HK-2 (cell line): ENCODE measurements at regions not wholly inside any gene's neighbourhood (a gene's known extent, or its start where the extent isn't known, plus 50 kb on each side); places are given as distances from the start of the nearest gene placed in this dataset.
A peak's percentile ranks its signal among the peaks of the same experiment; 100 is the strongest.
"Not testable (repeated sequence)": the region's sequence is repeated elsewhere in the genome, so short reads cannot be mapped to it uniquely, and the experiment has no call there.

ENCODE experiments used
- DNase-seq: peaks from one replicate; pipeline ENCODE4 v3.0.0-alpha.2; 2018; ENCODE audit not compliant: unreplicated experiment

DNA sequence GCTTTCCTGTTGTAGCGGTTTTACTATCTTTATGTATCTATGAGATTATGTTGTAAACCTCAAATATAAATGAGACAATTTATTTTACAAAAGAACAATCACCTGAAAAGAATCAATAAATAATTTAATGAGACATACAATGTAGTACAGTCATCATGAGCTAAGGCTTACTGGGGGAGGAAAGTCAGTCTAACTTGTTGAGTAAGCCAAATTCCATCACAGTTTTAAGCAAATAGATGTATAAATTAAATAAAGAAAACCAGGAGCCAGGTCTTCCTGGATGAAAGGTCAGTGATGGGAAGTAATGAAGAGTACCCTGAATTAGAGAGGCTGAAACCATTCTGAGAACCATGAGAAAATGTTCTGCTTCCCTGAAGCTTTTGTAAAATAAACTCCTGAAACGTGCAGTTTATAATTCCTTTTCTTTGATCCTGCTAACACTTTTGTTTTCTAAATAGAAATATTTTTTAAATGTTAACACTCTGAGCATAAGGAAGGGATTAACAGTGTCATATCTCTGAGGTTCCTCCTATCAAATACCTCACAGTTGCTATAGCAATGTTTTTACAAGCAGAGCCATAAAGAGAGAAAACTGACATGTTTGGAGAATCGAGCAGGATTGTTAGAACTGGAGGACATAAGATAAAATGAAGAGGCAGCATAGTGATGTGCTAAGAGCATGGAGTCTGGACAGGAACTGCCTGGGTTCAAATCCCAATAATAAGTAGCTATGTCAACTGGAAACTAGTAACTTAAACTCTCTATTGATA lies 444.9 kb upstream of the FOXG1 start:
- DNase-seq: no peak

- no peak for DNase-seq
These were observed 443.2 kb upstream of the FOXG1 start for GRCh38 chr14:28323366-28323765.

DNA sequence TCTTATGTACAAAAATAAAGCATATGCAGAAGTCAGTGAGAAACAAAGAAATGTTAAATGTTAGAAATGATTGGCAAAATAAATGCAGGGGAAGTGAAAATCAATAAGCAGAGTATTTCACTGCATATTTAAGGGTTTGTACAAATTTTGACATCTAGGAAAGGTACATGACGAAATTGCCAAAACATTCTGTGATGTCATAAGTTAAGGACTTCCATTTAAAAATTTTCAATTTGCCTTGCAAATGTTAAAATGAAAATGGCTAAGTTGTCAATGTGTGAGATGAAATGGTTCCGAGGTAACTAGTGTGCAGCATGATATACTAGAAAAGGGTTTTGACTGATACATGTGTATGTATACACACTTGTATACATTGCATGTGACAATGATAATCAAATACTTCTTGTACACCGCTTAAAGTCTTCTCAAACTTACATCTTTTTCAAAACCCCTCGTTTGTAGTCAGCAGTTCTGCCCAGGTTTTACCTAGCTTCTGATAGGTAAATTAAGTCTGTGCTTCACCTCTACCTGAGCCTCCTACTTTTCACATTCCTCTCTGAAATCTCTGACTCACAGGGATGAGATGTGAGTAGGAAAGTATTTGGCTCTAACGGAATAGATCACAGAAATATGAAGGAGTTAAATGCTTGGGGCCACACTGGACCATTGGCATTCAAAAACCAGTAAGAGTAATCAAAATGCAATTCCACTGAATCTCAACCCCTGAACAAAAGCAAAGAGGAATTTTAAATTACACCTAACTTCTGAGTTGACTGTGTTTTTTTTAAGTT lies 442.4 kb upstream of the FOXG1 start:
- DNase-seq: no peak

GRCh38 chr14:28340816-28341215 lies 425.8 kb upstream of the FOXG1 start:
- DNase-seq: no peak

DNA sequence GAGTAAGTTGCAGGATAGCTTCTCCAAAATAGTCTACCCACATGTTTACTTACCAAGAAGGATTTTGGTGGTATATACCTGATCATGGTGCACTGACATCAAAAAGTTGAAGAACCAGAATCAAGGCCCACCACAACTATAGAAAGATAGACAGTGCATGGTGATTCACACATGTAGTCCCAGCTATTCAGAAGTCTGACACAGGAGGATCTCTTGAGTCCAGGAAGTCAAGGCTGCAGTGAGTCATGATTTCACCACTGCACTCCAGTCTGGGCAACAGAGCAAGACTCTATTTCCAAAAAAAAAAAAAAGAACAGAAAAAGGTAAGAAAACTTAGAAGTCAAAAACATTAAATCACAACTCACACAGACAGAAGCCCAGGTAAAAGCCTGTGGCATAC lies 422.2 kb upstream of the FOXG1 start:
- no peak for DNase-seq

DNA sequence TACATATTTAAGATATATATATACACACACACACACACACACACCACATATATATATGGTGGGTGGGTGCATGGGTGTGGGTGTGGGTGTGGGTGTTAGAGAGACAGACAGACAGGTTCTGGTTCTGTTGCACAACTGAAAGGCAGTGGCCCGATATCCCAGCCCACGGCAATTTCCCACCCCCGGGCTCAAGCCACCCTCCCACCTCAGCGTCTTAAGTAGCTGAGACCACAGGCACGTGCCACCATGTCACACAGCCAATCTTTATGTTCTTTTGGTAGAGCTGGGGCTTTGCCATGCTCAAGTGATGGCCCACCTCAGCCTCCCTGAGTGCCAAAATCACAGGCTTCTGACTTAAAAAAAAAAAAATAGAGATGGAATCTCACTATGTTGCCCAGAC lies 417.8 kb upstream of the FOXG1 start:
- no peak for DNase-seq

GRCh38 chr14:28356819-28357218 lies 409.8 kb upstream of the FOXG1 start:
- DNase-seq: no peak

DNA sequence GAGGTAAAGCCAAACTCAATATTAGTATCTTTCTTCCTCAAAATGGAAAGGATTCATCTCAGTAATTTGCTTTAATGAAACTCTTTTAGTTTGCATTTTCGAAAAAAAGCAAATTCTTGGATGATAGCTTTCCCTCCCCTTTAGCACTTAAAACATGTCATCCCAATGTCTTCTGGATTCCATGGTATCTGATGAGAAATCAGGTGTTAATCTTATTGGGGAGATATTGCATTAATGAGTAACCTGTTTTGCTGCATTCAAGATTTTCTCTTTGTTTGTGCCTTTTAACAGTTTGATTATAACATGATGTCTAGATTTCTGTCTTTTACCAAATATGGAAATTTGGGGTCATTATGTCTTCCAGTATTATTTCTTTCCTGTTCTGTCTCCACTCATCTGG lies 405.1 kb upstream of the FOXG1 start:
- DNase-seq: no peak

DNA sequence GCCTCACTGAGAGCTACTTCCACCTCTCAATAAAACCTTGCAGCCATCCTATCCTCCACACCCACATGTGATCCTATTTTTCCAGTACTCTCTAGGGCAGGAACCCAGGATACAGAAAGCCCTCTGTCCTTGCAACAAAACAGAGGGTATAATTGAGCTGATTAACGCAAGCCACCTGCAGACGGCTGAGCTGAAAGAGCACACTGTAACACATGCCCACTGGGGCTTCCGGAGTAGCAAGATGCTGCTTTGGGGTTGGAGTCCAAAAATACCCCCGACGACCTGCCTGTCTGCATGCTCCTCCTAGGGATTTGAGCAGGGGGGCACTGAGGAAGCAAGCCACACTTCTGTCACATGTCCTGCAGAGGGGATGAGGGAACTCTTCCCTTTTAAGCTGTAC lies 401.1 kb upstream of the FOXG1 start:
- DNase-seq: no peak

DNA sequence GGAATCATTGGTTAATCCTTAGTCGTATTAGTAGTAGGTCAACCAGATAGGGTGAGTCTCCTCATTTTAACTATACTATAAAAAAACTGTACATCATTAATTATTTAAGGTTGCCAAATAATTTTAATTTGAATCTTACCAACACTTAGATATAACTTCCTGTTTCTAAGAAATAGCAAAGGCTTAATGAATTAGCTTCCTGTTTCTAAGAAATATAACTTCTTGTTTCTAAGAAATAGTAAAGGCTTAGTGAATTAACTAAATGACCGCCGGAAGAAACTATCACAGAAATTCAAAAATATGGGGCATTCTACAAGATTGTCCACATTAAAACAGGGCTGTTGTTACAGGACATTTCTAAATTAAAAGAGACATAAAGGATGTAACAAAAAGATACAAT lies 392.9 kb upstream of the FOXG1 start:
- no peak for DNase-seq

DNA sequence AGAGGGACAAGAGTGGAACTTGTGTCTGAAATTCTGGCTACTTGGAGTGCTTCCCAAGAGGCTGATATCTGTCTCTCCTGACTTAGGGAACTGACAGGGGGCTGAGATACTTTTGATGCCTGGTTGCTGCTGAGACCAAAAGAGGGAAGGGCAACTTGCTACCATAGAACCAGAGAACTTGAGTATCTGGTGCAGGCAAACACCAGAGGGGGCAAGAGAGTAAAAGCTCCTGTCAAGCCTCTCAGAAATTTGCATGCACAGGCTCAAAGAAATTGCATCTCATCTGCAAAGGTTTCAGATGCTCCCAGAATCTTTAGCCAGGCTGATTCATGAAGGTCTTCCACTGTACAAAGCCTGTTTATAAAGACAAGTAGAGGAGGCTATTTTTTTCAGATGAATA lies 391.3 kb upstream of the FOXG1 start:
- peak; percentile 9 for DNase-seq

DNA sequence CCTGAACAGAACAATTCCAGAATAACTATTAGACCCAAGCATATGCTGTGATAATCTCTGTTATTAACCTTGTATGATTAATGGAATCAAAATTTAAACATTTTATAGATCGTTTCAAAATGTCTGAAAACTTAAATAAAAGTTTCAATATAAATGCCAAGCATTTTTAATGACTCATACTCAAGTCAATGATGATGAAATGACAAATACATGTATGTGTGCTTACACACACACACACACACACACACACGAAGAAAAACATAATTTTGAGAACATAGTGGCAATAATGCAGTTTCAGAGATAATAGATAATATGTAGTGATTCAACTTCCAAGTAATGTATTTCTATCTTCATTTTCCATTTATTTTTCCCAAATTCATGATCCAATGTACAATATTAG lies 384.9 kb upstream of the FOXG1 start:
- DNase-seq: no peak

GRCh38 chr14:28382444-28383190 lies 384.0 kb upstream of the FOXG1 start:
- no peak for DNase-seq

DNA sequence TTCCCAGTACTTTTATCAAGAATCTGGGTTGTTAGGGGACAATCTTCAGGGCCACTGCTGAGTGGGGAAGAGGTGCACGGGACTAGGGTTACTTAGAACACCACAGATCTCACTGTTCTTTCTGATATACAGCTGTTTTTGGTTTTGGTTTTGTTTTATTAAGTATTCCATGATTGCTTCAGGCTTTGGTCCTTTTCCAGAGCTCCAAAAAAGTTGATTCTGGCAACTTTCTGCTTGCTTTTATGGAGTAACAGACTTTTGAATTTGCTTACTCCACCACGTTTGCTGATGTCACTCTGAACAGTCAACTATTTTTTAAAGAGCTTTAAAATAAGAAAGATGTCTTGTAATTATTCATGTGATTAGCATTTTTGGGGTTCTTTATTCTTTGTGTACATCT lies 368.1 kb upstream of the FOXG1 start:
- no peak for DNase-seq

- not testable (repeated sequence) for DNase-seq
These were observed 364.9 kb upstream of the FOXG1 start for GRCh38 chr14:28401705-28402104.

DNA sequence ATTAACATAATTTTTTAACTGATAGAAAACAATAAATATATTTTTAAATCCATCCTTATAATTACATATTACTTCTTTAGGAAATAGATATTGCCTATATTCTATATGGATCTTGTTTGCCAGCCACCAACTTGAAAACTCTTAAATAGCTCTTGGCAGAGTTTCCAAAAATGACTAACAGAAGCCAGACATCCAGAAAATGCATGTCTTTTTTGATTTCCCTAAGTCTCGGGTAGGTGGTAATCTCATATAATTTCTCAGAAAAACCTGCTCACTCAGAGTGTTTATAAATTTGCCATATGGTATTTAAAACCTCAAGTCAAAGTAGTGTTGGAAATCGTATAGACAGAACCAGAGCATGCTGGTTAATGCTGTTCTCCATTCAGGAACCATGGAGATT lies 360.4 kb upstream of the FOXG1 start:
- no peak for DNase-seq

DNA sequence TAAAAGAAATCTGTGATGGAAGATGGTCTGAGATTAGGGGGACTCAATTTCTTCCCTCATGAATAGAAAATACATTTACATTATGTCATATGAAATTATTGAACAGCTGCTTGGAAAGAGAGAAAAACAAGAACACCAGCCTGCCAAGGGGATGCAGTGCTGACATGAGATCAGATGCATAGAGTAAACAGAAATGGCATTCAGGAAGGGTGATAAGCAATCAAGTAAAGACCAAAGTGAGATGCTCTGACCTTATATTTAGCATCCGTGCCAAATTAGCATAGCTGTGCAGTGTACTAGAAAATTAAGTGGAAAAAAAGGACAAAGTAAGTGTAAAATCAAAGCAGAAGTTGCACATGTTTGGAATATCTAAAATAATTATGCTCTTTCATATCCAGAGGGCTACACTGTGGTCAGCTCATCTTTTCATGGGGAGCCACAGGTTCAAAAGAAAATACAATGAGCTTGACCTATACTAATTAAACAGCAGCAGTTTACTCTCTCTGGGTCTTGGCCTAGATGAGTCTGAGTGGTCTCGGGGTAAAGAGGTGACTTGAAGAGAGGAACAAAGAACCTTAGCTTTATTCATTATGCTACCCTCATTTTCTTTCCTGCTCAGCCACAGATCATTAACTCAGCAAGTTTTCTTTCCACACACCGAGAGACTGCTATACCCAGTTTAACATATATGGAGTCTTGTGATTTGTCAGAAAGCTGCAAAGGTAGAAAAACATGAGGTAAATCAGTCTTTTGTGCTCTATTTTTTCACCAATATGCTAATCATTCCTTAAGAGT lies 359.4 kb upstream of the FOXG1 start:
- DNase-seq: no peak

DNA sequence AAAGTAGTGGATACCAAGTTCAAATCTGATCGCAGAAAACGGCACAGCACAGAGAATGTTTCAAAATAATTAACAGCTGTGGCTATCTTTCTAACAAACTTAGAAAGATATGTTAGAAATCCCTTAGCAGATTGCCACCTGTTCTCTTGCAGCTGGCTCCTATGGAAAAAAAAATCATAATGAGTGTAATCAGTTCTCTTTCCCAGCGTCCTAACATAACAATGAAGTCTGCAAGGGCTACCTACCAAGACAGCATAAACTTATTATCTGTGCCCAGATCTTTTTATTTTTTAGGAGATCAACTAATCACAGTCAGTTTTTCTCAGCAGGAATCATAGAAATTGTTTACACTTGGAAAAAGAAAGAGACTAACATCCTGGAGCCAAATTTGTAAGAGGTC lies 358.6 kb upstream of the FOXG1 start:
- no peak for DNase-seq

DNA sequence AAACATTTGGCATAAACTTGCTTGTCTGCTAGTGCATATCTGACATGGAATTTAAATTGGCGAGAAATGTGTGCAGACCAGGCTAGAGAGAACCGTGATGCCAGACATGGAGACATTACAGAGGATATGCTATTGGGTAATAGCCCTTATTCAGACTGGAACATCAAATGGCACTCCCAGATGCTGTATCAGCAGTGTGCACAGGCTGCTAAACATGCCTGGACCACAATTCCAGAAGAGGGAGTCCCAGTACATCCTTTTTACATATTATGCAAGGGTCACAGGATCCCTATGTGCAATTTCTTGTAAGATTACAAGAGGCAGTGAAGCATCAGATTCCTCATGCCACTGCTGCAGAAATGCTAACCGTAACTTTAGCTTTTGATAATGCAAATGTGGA lies 354.5 kb upstream of the FOXG1 start:
- no peak for DNase-seq

- no peak for DNase-seq
These were observed 339.6 kb upstream of the FOXG1 start for GRCh38 chr14:28426960-28427359.

DNA sequence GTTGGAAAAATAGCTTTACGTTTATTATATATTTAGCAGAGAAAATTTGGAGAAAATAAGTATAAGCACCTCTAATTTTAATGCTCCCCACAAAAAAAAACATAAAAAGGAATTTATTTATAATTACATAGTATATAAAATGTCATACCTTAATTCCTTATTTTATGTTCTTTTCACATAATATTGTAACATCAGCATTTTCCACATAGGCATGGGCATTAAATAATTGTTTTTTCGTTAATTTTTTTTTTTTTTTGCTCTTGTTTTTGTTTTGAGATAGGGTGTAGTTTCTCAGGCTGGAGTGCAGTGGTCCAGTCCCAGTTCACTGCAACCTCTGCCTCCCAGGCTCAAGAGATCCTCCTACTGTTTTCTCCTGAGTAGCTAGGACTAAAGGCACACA lies 329.8 kb upstream of the FOXG1 start:
- DNase-seq: no peak

DNA sequence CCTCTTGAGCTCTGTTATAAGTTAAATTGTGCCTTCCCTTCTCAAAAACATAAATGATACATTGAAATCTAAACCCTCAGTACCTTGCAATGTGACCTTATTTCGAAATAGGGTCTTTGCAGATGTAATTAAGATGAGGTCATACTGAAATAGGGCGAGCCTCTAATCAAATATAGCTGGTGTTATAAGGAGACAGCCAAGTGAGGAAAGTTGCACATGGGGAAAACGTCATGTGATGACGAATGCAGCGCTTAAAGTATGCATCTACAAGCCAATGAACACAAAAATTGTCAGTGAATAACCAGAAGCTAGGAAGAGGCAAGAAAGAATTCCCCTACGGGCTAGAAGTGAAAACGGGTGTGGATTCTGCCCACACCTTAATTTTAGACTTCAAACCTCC lies 305.2 kb upstream of the FOXG1 start:
- DNase-seq: no peak
